ENCODE measurements at regions not wholly inside any gene's neighbourhood (a gene's known extent, or its start where the extent isn't known, plus 50 kb on each side); places are given as distances from the start of the nearest gene placed in this dataset.
"Not testable (repeated sequence)": the region's sequence is repeated elsewhere in the genome, so short reads cannot be mapped to it uniquely, and the experiment has no call there.

DNA sequence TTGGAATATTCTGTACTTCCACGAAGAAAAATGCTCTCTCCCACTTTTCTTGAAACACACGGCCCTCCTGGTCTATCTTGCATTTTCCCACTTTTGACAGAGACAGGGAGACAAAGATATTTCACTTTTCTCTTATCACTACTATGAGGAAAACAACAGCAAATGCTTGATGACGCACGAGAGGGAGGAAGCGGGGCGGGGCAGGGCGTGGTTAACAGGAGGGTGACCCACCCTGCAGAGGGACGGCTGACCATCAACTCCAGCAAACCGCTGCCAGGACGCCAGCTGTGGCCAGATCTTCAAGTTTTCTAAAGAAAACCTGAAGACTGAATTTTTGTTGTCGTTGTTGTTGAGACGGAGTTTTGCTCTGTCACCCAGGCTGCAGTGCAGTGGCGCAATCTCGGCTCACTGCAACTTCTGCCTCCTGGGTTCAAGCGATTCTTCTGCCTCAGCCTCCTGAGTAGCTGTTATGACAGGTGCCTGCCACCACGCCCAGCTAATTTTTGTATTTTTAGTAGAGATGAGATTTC lies 63.8 kb downstream of the NSUN5 start:
- H4K20me1 ChIP-seq (ENCODE audit: insufficient read depth); H3K4me2 ChIP-seq (ENCODE audit: unreplicated experiment); H3K36me3 ChIP-seq (ENCODE audit: low read depth); H3K9ac ChIP-seq; in situ Hi-C loops (cut with MboI); H3K27me3 ChIP-seq (replicated peaks; ENCODE audit: insufficient read depth); H2AFZ ChIP-seq; H3K9me3 ChIP-seq (ENCODE audit: low read depth); H3K79me2 ChIP-seq (ENCODE audit: insufficient read depth); H3K4me3 ChIP-seq; H3K9me2 ChIP-seq (ENCODE audit: insufficient read depth); H3F3A ChIP-seq (ENCODE audit: insufficient read depth); H3K27ac ChIP-seq; DNase-seq; H3K4me1 ChIP-seq (ENCODE audit: insufficient read depth): not testable (repeated sequence)
- 63 to 69% methylated on average over 11 to 12 of the region's 16 CpGs for WGBS, 2 experiments (ENCODE audit: low coverage in 1 of 2, low lambda C conversion rate in 2 of 2, missing lambda C conversion rate in 2 of 2)

DNA sequence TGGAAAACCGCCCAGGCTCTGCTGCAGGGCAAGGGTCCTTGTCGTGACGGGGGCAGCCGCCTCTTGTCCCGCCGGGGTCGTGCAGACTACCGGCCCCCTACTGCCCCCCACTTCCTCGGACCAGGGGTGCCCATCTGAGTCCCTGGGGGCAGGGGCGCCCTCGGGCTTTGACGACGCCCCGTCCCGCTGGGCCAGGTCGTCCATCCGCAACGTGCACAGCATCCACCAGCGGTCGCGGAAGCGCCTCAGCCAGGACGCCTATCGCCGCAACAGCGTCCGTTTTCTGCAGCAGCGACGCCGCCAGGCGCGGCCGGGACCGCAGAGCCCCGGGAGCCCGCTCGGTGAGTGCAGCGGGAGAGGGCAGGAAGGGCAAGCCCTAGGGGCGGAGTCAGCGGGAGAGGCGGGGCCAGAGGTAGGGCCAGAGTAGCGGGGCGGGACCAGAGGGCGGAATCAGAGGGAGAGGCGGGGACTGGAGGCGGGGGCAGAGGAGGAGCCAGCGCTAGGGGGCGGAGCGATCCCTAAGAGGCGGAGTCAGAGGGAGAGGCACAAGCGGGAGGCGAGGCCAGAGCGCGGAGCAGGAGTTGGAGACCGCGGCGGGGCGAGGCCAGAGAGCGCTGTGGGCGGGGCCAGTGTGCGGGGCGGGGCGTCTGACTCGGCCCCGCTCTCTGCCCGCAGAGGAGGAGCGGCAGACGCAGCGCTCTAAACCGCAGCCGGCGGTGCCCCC lies 73.5 kb downstream of the NSUN5 start:
- WGBS, 2 experiments (ENCODE audit: low coverage in 1 of 2, low lambda C conversion rate in 2 of 2, missing lambda C conversion rate in 2 of 2): 0% methylated on average over 11 of the region's 72 CpGs; no CpG with 5 or more reads in 1 of the 2 experiments
- H2AFZ ChIP-seq; H3K9me2 ChIP-seq (ENCODE audit: insufficient read depth); H3K27me3 ChIP-seq (replicated peaks; ENCODE audit: insufficient read depth); H4K20me1 ChIP-seq (ENCODE audit: insufficient read depth); H3K4me1 ChIP-seq (ENCODE audit: insufficient read depth); DNase-seq; H3F3A ChIP-seq (ENCODE audit: insufficient read depth); H3K79me2 ChIP-seq (ENCODE audit: insufficient read depth); H3K9ac ChIP-seq; H3K27ac ChIP-seq; H3K9me3 ChIP-seq (ENCODE audit: low read depth); H3K36me3 ChIP-seq (ENCODE audit: low read depth); in situ Hi-C loops (cut with MboI): not testable (repeated sequence)
- peak overlapping the region; percentile 51; the same call in 1 of the 2 replicates for H3K4me3 ChIP-seq
- H3K4me2 ChIP-seq (ENCODE audit: unreplicated experiment): peak overlapping the region; percentile 42

DNA sequence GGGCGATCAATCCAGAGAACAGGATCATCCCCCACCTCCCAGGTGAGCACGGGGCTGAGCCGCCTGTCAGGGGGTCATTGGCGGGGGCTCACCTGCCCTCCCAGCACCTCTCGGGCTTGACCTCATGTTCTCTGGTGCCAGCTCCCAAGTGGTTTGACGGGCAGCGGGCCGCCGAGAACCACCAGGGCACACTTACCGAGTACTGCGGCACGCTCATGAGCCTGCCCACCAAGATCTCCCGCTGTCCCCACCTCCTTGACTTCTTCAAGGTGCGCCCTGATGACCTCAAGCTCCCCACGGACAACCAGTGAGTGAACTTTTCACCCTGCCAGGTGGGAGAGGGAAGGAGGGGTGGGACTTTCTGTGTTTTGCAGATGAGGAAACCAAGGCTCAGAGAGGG lies 82.9 kb downstream of the NSUN5 start:
- H3K9me2 ChIP-seq (ENCODE audit: insufficient read depth); H3K4me2 ChIP-seq (ENCODE audit: unreplicated experiment); H3K27me3 ChIP-seq (replicated peaks; ENCODE audit: insufficient read depth); in situ Hi-C loops (cut with MboI); H3K27ac ChIP-seq; H2AFZ ChIP-seq; H3K36me3 ChIP-seq (ENCODE audit: low read depth); H3K9me3 ChIP-seq (ENCODE audit: low read depth); H3K9ac ChIP-seq; H3F3A ChIP-seq (ENCODE audit: insufficient read depth); H3K79me2 ChIP-seq (ENCODE audit: insufficient read depth); H3K4me3 ChIP-seq; DNase-seq; H4K20me1 ChIP-seq (ENCODE audit: insufficient read depth); H3K4me1 ChIP-seq (ENCODE audit: insufficient read depth): not testable (repeated sequence)
- 75 to 78% methylated on average over 13 to 15 of the region's 15 CpGs for WGBS, 2 experiments (ENCODE audit: low coverage in 1 of 2, low lambda C conversion rate in 2 of 2, missing lambda C conversion rate in 2 of 2)

DNA sequence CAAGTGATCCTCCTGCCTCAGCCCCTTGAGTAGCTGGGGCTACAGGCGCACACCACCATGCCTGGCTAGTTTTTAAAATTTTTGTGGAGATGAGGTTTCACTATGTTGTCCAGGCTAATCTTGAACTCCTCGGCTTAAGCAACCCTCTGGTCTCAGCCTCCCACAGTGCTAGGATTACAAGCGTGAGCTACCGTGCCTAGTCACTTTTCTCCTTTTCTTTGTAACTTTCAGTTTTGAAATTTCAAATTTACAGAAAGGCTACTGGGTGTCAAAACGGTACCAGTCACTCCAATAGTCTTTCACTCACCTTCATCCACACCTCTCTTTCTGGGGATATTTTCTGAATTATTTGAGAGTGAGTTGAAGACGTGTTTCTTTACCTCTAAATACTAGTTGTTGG lies 86.9 kb downstream of the NSUN5 start:
- H3K9ac ChIP-seq; H2AFZ ChIP-seq; H3F3A ChIP-seq (ENCODE audit: insufficient read depth); H3K9me3 ChIP-seq (ENCODE audit: low read depth); H3K4me3 ChIP-seq; H3K4me2 ChIP-seq (ENCODE audit: unreplicated experiment); H3K27ac ChIP-seq; H3K79me2 ChIP-seq (ENCODE audit: insufficient read depth); H4K20me1 ChIP-seq (ENCODE audit: insufficient read depth); H3K9me2 ChIP-seq (ENCODE audit: insufficient read depth); H3K36me3 ChIP-seq (ENCODE audit: low read depth); H3K4me1 ChIP-seq (ENCODE audit: insufficient read depth); H3K27me3 ChIP-seq (replicated peaks; ENCODE audit: insufficient read depth); in situ Hi-C loops (cut with MboI); DNase-seq: not testable (repeated sequence)
- WGBS, 2 experiments (ENCODE audit: low coverage in 1 of 2, low lambda C conversion rate in 2 of 2, missing lambda C conversion rate in 2 of 2): no CpG with 5 or more reads among the region's 6 CpGs

DNA sequence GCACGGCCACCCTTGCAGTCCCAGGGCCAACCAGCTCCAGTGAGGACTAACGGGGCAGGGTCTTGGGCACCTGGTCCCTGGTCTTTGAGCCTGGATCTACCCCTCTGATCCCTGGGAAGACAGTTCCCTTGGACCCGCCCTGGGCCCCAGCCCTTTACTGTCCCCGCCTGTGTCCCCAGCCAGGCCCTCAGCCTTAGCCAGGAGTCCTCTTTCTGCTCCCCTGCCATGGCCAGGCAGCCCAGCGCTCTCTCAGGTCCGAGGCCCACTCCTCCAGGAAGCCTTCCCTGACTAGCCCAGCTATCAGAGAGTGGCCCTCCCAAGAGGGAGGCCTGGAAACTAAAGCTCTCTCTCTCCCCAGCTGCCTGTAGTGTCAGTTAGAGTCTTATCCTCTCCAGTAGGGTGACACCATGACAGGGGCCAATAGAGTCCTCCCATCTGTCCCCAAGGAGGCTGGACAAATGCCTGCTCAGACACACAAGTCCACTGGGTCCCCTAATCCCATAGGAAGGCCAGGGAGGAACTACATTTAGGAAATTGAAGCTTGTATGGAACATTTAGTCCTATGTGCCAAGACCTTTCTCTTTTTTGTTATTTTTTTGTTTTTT lies 87.8 kb downstream of the NSUN5 start:
- H4K20me1 ChIP-seq (ENCODE audit: insufficient read depth); H3K9me3 ChIP-seq (ENCODE audit: low read depth); H3K36me3 ChIP-seq (ENCODE audit: low read depth); H3K4me3 ChIP-seq; H3F3A ChIP-seq (ENCODE audit: insufficient read depth); H3K79me2 ChIP-seq (ENCODE audit: insufficient read depth); DNase-seq; H2AFZ ChIP-seq; H3K4me1 ChIP-seq (ENCODE audit: insufficient read depth); H3K27ac ChIP-seq; H3K9ac ChIP-seq; H3K9me2 ChIP-seq (ENCODE audit: insufficient read depth); H3K27me3 ChIP-seq (replicated peaks; ENCODE audit: insufficient read depth); in situ Hi-C loops (cut with MboI); H3K4me2 ChIP-seq (ENCODE audit: unreplicated experiment): not testable (repeated sequence)
- no CpG with 5 or more reads among the region's 6 CpGs for WGBS, 2 experiments (ENCODE audit: low coverage in 1 of 2, low lambda C conversion rate in 2 of 2, missing lambda C conversion rate in 2 of 2)

DNA sequence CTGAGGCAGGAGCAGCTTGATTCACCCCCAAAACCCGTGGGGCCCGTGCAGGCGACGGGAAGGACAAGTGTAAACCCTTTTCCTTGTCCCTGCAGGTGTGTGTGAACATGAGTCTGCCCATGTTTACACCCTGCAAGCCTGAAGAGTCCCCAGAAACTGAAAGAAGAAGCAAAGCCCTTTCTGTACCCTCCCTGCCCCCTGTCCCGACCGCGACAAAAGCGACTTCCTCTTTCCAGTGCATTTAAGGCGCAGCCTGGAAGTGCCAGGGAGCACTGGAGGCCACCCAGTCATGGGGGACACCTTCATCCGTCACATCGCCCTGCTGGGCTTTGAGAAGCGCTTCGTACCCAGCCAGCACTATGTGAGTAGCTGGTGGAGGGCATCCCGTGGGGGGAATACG lies 88.3 kb downstream of the NSUN5 start:
- H3K9ac ChIP-seq; H3K4me2 ChIP-seq (ENCODE audit: unreplicated experiment); H3F3A ChIP-seq (ENCODE audit: insufficient read depth); H3K4me3 ChIP-seq; DNase-seq; H3K9me2 ChIP-seq (ENCODE audit: insufficient read depth); H3K79me2 ChIP-seq (ENCODE audit: insufficient read depth); H3K9me3 ChIP-seq (ENCODE audit: low read depth); H3K4me1 ChIP-seq (ENCODE audit: insufficient read depth); H4K20me1 ChIP-seq (ENCODE audit: insufficient read depth); H3K27ac ChIP-seq; H3K27me3 ChIP-seq (replicated peaks; ENCODE audit: insufficient read depth); in situ Hi-C loops (cut with MboI); H2AFZ ChIP-seq; H3K36me3 ChIP-seq (ENCODE audit: low read depth): not testable (repeated sequence)
- no CpG with 5 or more reads among the region's 15 CpGs for WGBS, 2 experiments (ENCODE audit: low coverage in 1 of 2, low lambda C conversion rate in 2 of 2, missing lambda C conversion rate in 2 of 2)

DNA sequence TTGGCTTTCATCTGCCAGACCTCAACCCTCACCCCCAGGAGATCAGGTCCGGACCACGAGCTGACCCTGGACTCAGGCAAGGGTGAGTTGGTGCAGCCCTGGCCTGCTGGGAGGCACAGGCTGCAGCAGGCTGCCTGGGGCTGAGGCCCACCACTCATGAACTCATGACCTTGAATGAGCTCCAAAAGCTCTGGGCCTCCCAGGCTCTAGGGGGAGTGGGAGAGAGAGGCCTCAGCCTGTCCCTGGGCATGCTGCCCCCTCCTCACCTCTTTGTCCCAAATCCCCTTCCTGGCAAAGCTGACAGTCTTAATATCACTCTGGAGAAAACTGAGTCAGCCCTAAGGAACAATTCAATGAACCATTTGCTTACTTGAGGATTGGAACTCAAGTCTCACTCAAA lies 89.8 kb downstream of the NSUN5 start:
- H3K27ac ChIP-seq; H3K36me3 ChIP-seq (ENCODE audit: low read depth); H2AFZ ChIP-seq; H4K20me1 ChIP-seq (ENCODE audit: insufficient read depth); H3K4me2 ChIP-seq (ENCODE audit: unreplicated experiment); H3K9me2 ChIP-seq (ENCODE audit: insufficient read depth); H3K9me3 ChIP-seq (ENCODE audit: low read depth); H3K9ac ChIP-seq; H3K4me3 ChIP-seq; DNase-seq; H3K79me2 ChIP-seq (ENCODE audit: insufficient read depth); H3K4me1 ChIP-seq (ENCODE audit: insufficient read depth); H3F3A ChIP-seq (ENCODE audit: insufficient read depth); in situ Hi-C loops (cut with MboI); H3K27me3 ChIP-seq (replicated peaks; ENCODE audit: insufficient read depth): not testable (repeated sequence)
- no CpG with 5 or more reads among the region's 2 CpGs for WGBS, 2 experiments (ENCODE audit: low coverage in 1 of 2, low lambda C conversion rate in 2 of 2, missing lambda C conversion rate in 2 of 2)

Data from GM23248 (cell line).